SKM-1 treated with dmso at 0.1 percent for 144 hours (cell line): ENCODE measurements at regions not wholly inside any gene's neighbourhood (a gene's known extent, or its start where the extent isn't known, plus 50 kb on each side); places are given as distances from the start of the nearest gene placed in this dataset.
"Not testable (repeated sequence)": the region's sequence is repeated elsewhere in the genome, so short reads cannot be mapped to it uniquely, and the experiment has no call there.

ENCODE experiments used
- DNase-seq: peaks from one replicate; lab custom pipeline; 2025; ENCODE audit not compliant: unreplicated experiment; lab: John Stamatoyannopoulos, UW

DNA sequence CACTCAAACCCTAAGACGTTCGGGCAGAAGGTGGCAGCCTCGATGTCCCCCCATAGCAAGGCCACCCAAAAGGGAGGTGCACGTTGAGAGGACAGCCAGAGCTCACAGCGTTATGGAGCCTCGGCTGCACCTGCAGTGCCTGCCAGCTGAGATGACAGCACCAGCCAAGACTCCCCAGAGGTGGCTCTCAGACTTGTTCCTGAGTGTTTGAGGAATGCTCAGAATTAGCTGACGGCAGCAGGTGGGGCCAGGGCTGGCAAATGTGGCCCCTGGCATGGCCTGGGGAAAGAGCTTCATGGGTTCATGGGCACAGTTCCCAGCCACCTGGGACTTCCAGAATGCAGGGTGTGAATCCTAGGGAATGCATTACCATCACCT lies 177.8 kb downstream of the KLF13 start:
- DNase-seq: no peak

DNA sequence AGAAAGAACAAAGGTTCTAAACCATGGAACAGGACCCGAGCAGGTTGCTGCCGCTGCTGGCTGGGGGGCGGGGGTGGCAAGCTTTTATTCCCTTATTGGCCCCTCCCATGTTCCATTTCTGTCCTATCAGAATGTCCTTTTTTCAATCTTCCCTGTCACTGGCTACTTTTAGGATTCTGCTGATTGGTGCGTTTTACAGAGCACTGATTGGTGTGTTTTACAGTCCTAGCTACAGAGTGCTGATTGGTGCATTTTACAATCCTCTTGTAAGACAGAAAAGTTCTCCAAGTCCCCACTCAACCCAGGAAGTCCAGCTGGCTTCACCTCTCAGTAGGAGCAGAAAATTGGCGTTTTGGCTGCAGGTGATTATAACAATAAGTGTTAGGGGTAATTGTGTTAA lies 180.9 kb downstream of the KLF13 start:
- not testable (repeated sequence) for DNase-seq

DNA sequence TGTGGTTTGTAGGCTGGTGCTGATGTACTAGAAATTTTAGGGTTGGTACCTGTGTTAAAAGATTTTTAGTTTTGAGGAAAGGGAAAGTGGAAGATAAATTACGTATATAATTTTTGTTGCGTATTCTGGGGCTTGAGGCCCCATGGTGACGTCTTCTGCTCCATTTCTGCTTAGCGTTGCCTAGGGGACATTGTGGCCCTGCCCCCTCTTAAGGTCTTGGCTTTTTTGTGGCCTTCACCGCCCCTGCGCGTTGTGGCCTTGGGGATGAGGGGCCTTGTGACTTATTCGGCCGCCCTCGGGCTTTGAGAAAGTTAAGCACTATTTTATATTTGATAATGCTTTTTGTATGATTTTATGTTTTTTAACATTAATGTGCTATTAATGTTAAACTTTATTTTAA lies 182.0 kb downstream of the KLF13 start:
- DNase-seq: no peak

DNA sequence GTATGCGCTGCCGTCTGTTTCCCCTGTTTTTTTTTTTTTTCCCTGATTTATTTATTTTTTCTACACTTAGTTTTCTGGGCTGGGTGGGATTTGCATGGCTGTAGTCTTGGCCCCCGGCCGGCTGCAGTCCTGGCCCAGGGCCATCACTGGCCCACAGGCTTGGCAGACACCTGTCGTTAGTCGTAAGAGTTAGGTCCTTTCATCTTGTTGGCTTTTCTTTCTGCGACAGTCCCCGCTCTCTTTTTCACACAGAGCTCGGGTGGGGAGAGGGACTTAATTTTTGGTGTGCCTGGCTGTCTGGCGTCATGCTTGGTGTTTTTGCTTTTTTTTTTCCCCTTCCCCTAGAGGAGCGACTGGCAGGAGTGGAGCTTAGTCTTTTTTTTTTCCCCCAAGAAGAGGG lies 183.4 kb downstream of the KLF13 start:
- no peak for DNase-seq

DNA sequence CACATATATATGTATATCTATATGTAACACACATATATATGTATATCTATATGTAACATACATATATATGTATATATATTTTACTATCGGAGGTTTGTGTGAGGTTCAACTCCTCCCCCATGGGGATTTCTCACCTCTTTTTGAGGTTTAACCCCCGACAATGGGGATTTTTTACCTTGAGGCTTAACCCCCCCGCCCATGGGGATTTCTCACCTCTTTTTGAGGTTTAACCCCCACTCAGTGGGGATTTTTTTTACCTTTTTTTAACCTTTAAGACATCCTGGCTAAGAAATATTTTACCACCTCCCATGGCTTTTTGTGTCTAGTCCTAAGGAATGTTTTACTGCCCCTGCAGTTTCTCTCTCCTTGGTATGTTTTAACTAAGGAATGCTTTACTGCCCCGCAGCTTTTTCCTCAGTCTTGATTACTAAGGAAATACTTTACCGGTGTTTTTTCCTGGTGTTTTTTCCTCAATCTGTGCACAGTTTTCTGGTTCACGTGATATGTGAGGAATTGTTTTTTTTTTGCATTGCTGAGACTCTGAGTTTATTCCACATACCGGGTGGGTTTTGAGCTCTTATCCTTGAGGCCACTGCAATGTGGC lies 185.2 kb downstream of the KLF13 start:
- no peak for DNase-seq

DNA sequence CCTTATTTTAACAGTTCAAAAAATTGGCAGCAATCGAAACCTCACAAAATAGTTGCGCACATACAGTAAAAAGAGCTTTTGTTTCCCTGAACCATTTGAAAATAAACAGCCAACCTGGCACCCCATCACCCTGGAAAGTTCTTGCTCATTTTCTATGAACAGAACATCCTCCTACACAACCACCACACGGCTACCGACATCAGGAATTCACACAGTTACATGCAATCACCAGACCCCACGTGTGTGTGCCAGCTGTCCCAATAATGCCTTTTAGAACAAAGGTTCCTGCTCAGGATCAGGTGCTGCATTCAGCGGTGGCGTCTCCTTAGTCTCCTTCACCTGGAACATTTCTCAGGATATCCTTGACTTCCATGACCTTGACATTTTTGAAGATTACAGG lies 186.5 kb downstream of the KLF13 start:
- DNase-seq: no peak

DNA sequence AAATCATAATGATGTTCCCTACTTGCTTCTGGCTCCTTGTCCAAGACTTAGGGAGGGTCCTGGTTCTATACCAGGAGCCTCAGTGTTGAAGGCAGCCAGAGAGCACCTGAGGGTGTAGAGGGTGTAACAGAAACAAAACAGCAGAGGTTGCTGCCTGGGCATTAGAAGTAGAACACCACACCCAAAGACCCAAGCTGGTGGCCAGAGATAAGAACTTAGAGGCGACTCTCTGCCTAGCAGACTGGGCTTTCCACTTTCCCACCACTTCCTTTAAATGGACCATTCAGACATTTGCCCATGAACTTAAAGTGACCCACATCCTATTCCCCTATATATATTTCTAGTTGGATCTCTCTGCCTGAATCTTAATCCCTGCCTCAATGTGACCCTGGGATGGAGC lies 189.8 kb downstream of the KLF13 start:
- no peak for DNase-seq

DNA sequence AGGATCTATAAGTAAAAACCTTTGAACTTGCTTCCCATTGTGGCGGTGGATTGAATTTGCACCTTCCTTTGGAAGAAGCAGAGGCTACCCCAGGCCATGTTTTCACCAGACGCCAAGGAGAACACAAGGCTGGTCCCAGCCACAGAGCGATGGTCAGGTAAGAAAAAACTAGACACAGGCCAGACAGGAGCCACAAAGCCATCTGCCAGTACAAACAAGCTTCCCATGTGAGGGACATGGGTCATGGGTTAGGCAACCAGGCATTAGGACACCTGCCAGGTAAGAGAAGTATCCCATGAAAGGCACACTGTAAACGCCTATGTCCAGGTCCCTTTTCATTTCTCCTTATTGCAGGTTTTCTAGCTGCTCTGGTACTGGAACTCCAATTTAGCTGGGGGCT lies 190.2 kb downstream of the KLF13 start:
- DNase-seq: no peak

DNA sequence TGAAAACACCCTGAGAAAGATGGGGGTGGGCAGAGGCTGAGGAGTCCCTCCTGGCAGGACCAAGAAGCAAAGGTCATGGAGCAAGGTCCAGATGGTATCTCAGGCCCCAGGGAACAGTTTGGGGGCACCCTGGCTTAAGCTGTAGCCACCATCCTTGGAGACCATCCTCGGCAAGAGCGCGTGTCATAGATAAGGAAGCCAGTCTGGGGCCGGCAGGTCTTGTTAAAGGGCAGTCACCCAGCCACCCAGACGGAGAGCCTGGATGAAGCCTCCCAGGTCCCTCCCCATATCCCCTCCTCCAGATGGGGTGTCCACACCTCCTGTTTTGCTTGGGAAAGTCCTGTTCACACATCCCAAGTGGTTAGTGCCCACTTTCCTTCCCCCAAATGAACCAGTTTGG lies 191.1 kb downstream of the KLF13 start:
- DNase-seq: no peak

DNA sequence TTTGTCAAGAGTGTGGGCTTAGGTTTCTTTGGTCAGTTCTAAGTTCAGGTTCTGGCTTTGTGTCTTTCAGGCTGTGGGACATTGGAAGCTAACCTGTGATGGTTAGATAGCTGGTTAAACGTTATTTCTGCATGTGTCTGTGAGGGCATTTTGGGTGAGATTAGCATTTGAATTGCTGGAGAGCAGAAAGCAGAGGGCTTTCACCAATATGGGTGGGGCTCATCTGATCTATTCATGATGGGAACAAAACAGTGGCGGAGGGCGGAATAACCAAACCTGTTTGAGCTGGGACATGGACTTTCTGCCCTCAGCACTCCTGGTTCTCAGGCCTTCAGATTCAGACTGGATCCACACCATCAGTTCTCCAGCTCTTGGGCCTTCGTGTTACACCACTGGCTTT lies 195.4 kb downstream of the KLF13 start:
- DNase-seq: no peak

DNA sequence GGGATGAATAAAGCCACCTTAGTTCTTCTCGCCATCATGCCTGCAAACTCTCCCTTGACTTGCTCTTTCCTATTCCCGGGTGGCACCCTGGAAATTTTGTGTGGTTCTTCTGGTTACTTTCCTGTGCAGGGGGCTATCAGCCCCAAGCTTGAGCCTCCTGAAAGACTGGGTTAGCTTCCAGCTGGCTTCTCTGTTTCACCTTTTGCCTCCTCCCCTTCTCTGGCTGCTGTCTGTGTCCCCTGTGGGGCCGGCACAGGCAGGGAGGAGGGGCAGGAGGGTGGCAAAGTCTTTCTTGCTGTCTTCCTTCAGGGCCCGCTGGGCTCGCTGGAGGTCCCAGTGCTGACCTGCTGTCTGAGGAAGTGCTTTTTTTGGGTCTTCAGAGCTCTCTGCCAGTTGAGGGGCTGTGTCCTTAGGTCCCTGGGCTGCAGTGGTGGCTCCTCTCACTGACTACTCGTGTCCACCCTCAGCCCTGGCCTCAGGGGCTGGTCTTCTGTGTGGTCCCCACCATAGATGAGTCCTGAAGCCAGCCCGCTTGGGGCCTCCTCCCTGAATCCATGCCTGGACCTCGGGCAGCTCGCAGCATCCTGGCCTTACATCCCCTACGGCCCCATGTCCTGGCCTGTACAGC lies 196.5 kb downstream of the KLF13 start:
- DNase-seq: no peak

DNA sequence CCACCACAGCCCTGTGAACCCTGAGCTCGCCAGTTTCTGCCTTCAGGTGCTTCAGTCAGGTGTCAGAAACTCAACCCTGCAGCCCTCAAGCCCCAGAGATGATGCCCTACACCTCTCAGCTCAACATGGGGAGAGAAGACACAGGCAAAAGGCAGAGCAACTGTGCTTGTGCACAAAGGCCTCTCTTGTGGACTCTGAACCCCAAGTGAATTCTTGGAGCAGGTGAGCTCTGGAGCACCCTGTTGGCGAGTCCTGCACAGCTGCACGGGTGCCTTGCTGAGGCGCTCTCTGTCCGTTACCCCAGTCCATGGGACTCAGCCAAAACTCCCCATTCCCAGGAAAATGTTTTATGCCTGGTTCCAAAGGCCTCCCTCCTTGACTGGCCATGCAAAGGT lies 197.0 kb downstream of the KLF13 start:
- no peak for DNase-seq

DNA sequence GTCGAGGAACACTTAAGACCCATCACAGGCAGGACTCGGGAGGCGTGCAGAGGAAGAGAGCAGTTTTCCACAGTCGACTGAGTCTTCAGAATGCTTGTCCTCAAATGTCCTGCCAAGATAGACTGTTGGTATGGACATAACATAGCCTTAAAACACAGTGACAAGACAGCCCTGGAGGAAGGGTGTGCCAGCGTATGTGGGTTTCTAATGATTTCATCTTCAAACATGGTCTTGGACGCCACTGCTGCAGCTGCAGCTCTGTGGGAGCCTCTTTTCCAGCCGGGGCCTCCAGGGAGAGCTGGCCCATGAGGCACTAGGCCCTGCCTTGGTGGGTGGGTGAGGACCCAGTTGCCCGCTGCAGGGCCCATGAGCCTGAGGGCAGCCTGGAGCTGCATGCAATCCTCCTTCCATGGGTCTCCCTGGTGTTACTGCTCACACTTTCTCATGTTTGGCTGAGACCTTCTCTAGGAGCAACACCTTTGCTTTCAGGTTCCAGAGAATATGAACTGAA lies 198.6 kb downstream of the KLF13 start:
- no peak for DNase-seq

DNA sequence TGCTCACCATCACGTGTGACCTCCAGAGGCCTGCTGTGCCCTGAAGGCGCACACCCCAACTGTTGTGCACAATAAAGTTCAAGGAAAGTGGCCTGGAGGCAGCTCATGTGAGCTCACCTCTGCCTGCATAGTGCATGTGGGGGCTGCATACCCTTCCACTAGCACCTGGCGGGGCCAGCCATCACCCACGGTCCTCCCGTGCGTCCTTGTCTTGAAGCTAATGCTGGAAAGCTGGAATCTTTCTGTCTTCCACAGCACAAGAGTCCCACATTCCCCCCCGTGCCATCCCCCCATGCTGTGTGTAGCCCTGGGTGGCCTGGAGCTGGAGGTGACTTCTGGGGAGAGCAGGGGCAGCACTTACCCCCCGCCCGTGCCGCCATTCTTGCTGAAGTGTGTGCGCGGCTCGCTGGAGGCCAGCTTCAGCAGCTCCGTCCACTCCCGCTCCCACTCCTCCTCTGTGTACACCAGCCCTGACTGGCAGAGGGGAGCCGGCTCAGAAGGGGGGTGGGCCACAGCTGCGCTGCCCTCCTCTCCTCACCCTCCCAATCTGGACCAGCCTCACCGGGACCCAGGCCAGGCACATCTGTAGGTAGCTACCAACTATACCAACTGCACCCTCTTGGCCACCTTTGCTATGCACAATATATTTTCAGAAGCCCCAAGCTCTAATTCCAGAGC lies 199.5 kb downstream of the KLF13 start:
- DNase-seq: no peak

DNA sequence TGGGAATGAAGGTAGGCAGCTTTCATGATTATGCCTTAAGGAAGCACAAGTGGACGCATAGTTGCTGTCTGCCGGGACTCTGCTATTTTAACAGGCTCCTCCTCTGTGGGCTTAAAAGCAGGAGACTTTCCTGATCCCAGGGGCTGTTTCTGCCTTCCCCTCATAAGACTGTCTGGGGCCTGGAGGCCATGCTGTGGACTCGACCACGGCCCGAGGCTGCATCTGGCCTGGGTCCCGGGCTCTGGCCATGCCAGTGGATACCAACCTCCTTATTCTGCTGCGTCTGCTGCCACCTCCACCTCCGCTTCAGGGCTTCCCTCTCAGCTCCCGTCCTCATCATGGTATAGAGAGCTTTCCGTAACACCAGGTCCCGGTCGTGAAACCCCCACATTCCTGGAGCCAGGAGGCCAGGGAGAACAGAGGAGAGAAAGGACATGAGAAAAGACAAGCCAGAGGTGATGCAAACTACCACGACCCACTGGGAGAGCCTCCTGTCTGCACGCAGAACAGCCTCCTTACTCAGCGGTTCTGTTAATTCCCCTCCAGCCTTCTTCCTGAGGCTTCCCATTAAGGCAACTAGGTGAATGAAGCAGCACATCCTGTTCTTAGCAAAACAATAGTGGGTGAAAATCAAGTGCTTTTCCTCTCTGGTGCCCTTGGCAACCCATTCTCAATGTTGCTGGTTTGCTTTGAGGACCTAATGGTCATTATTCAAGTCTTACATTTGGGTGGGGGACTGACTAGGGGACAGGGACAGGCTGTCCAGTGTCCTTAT lies 200.5 kb downstream of the KLF13 start:
- no peak for DNase-seq

DNA sequence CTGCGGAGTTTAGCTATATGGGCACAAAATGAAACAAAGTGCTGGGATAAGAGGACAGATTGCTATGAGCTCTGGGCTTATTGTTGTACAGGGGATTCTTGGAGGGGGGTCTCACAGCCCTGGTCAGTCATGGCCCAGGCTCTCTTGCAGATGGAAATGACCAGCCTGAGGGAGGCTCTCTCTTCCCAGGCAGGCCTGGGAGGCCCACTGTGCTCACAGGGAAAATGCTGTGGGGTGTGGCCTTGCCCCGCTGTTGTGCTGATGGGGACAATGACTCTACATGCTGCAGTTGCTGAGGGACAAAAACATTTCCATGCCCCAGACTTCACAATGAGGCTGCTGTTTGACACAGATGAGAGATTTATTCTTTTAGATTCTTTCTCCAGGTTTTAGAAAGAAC lies 202.2 kb downstream of the KLF13 start:
- DNase-seq: no peak

DNA sequence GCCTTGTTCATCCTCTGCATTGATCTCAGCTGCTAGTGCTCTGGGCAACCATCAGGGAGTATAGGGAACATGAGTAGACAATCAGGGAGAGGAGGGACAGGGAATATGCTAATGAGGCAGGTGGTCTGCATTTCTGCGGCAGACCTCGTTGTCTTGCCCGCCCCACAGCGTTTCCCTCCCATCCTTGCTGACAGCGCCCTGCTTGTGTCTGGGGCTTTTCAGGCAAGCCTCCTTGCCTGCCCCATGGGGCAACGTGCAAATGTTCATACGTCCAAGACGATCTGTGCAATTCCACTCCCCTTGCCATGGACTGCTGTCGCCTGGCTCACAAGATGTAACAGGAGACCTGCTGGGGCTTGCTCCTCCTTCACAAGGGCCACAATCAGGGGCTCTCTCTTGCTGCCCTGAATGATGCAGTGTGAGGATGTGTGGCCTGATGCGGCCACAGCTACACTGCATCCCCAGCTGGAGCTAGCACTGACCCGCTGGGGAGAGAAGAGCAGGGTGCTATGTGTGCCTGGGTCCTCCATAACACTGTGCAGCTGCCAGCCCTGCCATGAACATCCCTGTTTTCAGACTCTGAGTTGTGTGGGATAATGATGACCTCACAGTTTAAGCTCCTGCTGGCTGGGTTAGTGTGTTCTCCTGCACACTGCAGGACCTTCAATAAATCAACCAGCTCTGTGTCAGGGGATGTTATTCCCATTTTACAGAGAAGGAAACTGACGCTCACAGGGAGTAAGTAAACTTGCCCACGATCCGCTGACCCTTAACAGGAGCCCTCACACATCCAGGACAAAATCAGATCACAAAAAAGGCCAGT lies 211.3 kb downstream of the KLF13 start:
- no peak for DNase-seq

DNA sequence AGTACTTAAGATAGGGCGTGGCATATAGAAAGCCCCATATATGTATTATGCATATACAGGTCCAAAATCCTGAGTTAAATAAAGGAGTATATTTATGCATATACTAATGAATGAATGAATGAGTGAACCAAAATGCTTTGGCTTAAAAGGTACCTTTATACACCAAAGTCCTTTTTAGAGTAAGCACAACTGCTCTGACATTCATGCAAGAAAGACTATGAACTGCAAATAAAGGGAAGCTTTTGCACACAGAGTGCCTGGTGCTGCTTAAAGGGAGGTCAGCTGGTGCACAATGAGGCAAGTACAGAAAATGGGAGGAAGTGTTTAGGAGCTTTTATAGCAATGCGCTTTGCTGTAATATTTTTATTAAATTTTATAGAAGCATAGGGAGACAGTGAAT lies 214.0 kb downstream of the KLF13 start:
- no peak for DNase-seq

DNA sequence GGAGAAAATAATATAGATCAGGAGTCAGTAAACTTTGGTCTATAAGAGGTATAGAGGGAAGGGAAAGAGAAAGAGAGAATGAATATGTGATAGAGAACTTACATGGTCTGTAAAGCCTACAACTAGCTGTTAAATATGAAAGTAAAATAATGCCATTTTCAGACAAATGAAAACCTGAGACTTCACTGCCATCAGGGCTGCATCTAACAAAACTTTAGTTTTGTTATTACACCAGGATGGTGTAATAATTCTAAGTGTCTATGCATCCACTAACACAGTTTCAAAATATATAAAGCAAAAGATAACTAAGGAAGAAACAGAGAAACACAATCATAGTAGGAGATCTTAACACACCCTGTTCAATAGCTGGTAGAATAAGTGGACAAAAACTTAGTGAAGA lies 217.7 kb downstream of the KLF13 start:
- DNase-seq: no peak

DNA sequence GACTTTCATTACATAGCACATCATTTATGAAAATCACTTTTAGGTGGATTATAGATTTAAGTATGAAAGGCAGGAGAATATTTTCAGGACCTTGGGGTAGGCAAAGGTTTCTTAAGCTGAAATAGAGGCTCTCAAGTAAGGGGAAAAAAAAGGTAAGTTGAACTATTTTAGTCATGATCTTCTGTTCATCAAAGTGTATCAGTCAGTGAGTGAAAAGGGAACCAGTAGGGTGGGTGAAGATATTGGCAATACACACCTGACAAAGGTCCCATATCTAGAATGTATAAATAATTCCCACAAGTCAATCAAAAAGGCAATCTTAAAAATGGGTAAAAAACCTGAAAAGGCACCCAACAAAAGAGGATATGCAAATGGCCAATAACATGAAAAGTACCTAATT lies 218.6 kb downstream of the KLF13 start:
- DNase-seq: no peak
